Suprapubic skin (tissue), 3 donors: ENCODE measurements at regions not wholly inside any gene's neighbourhood (a gene's known extent, or its start where the extent isn't known, plus 50 kb on each side); places are given as distances from the start of the nearest gene placed in this dataset.

Experiments used
- CTCF ChIP-seq, 2 donors: fragments of 200-600 bp in 1 of 2; fragments of 450-650 bp in 1 of 2; sonication (generic) in 1 of 2; IDR thresholded peaks; one replicate each; pipeline ENCODE4 v1.5.1; 2016 to 2019; ENCODE audit warnings: antibody characterized with exemption in 2 of 2, mild to moderate bottlenecking in 1 of 2, moderate library complexity in 1 of 2
- POLR2A ChIP-seq, 2 donors: fragments of 450-650 bp; IDR thresholded peaks; one replicate each; pipeline ENCODE4 v1.6.1; 2017; ENCODE audit warnings: antibody characterized with exemption in 2 of 2, mild to moderate bottlenecking in 2 of 2, moderate library complexity in 2 of 2

- TF ChIP-seq POLR2A (IDR thresholded peaks at IDR 0.05), result no peak
- TF ChIP-seq CTCF (IDR thresholded peaks at IDR 0.05), result no peak
Observed at GRCh38 chr7:125908711-125909110, 979.1 kb upstream of the POT1 start.
